WTC11 (cell line): ENCODE measurements at regions not wholly inside any gene's neighbourhood (a gene's known extent, or its start where the extent isn't known, plus 50 kb on each side); places are given as distances from the start of the nearest gene placed in this dataset.

Experiments used
- ATAC-seq: fragments of 200-7000 bp; cut with Tn5 transposase; 2 replicates; pipeline ENCODE4 v1.10.0; 2021; ENCODE audit warnings: mild to moderate bottlenecking, moderate library complexity
- CTCF ChIA-PET: fragments of 300-600 bp; sonication (Branson Sonifier 250); formaldehyde crosslinking; loops from one replicate; lab custom pipeline; 2021; ENCODE audit warnings: antibody characterized with exemption; lab: Charles Lee
- POLR2A ChIA-PET: fragments of 350-600 bp; sonication (Branson Sonifier 250); formaldehyde crosslinking; loops from one replicate; lab custom pipeline; 2021; ENCODE audit warnings: antibody characterized with exemption; lab: Charles Lee
- DNase-seq: peaks from one replicate; pipeline ENCODE4 v3.0.0; 2021; ENCODE audit warnings: low spot score
- H3K27ac Mint-ChIP-seq: 2 replicates; pipeline ENCODE4 v1.8.0; 2021; ENCODE audit warnings: mixed read lengths
- H3K27me3 Mint-ChIP-seq: 2 replicates; pipeline ENCODE4 v1.8.0; 2021; ENCODE audit warnings: low read depth, mild to moderate bottlenecking, moderate library complexity, mixed read lengths
- H3K36me3 Mint-ChIP-seq: 2 replicates; pipeline ENCODE4 v1.8.0; 2021; ENCODE audit warnings: mixed read lengths
- H3K4me1 Mint-ChIP-seq: 2 replicates; pipeline ENCODE4 v1.8.0; 2022; ENCODE audit warnings: mixed read lengths
- H3K4me3 Mint-ChIP-seq: 2 replicates; pipeline ENCODE4 v1.8.0; 2021; ENCODE audit warnings: mild to moderate bottlenecking, moderate library complexity, mixed read lengths
- H3K9me3 Mint-ChIP-seq: 2 replicates; pipeline ENCODE4 v1.8.0; 2021; ENCODE audit warnings: mixed read lengths
- CREM ChIP-seq: sonication (generic); formaldehyde crosslinking; IDR thresholded peaks from 2 replicates; pipeline ENCODE4 v1.8.1; 2022; ENCODE audit warnings: mild to moderate bottlenecking, missing genetic modification reagents, moderate library complexity
- ELF4 ChIP-seq: sonication (generic); formaldehyde crosslinking; IDR thresholded peaks from 2 replicates; pipeline ENCODE4 v1.8.1; 2022; ENCODE audit warnings: low read depth, mild to moderate bottlenecking, moderate library complexity, missing genetic modification reagents
- ETV6 ChIP-seq: sonication (generic); formaldehyde crosslinking; IDR thresholded peaks from 2 replicates; pipeline ENCODE4 v1.8.1; 2022; ENCODE audit warnings: mild to moderate bottlenecking, missing genetic modification reagents
- GRHL2 ChIP-seq: fragments of 250-450 bp; sonication (Bioruptor Pico); IDR thresholded peaks from 2 replicates; pipeline ENCODE4 v1.8.0; 2022; ENCODE audit warnings: mild to moderate bottlenecking, moderate library complexity; ENCODE audit not compliant: insufficient replicate concordance, severe bottlenecking
- KAT7 ChIP-seq: sonication (generic); formaldehyde crosslinking; IDR thresholded peaks from 2 replicates; pipeline ENCODE4 v1.8.1; 2023; ENCODE audit warnings: missing genetic modification reagents, mild to moderate bottlenecking, borderline replicate concordance
- RELA ChIP-seq: sonication (generic); formaldehyde crosslinking; IDR thresholded peaks from 2 replicates; pipeline ENCODE4 v1.8.1; 2022; ENCODE audit warnings: missing genetic modification reagents, mild to moderate bottlenecking, borderline replicate concordance
- RORB ChIP-seq: fragments of 250-450 bp; sonication (Bioruptor Pico); IDR thresholded peaks from 2 replicates; pipeline ENCODE4 v1.9.0; 2021; ENCODE audit warnings: mild to moderate bottlenecking
- ZBTB21 ChIP-seq: sonication (generic); formaldehyde crosslinking; IDR thresholded peaks from 2 replicates; pipeline ENCODE4 v1.8.1; 2023; ENCODE audit warnings: mild to moderate bottlenecking, missing genetic modification reagents, borderline replicate concordance
- ZNF263 ChIP-seq: sonication (generic); formaldehyde crosslinking; IDR thresholded peaks from 2 replicates; pipeline ENCODE4 v1.8.1; 2022; ENCODE audit warnings: low read depth, mild to moderate bottlenecking, moderate library complexity, missing genetic modification reagents
- TF ChIP-seq, protein P1 (sequence below): sonication (generic); formaldehyde crosslinking; IDR thresholded peaks from 2 replicates; pipeline ENCODE4 v1.8.1; 2022; ENCODE audit warnings: low read depth, missing genetic modification reagents, borderline replicate concordance
- TF ChIP-seq, protein P2 (sequence below): fragments of 250-450 bp; sonication (Bioruptor Pico); IDR thresholded peaks from 2 replicates; pipeline ENCODE4 v2.1.2; 2022; ENCODE audit warnings: mild to moderate bottlenecking, moderate library complexity
- TF ChIP-seq, protein P3 (sequence below): sonication (generic); formaldehyde crosslinking; IDR thresholded peaks from 2 replicates; pipeline ENCODE4 v1.8.0; 2022; ENCODE audit warnings: missing genetic modification reagents
- TF ChIP-seq, protein P4 (sequence below): fragments of 200-600 bp; IDR thresholded peaks from 2 replicates; pipeline ENCODE4 v1.8.0; 2022; ENCODE audit warnings: antibody characterized with exemption
- TF ChIP-seq, protein P5 (sequence below): sonication (generic); formaldehyde crosslinking; IDR thresholded peaks from 2 replicates; pipeline ENCODE4 v1.8.1; 2022; ENCODE audit warnings: missing genetic modification reagents, borderline replicate concordance
- TF ChIP-seq, protein P6 (sequence below): sonication (generic); formaldehyde crosslinking; IDR thresholded peaks from 2 replicates; pipeline ENCODE4 v1.8.0; 2023; ENCODE audit warnings: missing genetic modification reagents
- TF ChIP-seq, protein P7 (sequence below): fragments of 250-450 bp; sonication (Bioruptor Pico); IDR thresholded peaks from 2 replicates; pipeline ENCODE4 v1.9.0; 2021; ENCODE audit warnings: mild to moderate bottlenecking, borderline replicate concordance

DNA sequence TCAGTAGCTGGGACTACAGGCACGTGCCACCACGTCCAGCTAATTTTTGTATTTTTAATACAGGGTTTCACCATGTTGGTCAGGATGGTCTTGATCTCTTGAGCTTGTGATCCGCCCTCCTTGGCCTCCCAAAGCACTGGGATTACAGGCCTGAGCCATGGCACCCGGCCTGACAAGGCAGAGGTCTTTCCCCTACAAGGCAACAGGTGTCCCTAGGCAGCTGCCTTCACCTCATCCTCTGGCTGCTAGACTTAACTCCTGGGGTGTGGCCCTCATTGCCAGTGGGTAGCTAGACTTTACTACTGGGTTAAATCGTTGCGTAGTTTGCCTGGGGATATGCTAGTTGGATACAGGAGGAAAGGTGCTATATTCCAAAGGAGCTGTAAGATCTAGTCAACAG, 81.4 kb downstream of the CHRD start:
- Mint-ChIP-seq H3K4me1 (no peaks in the 10 kb centered on the region), H3K4me3 (no peak overlapping the region), H3K27me3 (no peaks in the 10 kb centered on the region; the same call in 1 of the 2 replicates), H3K36me3 (peaks cover 17% of the 10 kb centered on the region), H3K9me3 (peaks cover 28% of the 10 kb centered on the region), H3K27ac (no peak overlapping the region)
- ATAC-seq (no peak), DNase-seq (no peak)
- no peak for TF ChIP-seq RORB (CRISPR knock-in tag)
- no peak for TF ChIP-seq ZBTB21 (CRISPR knock-in tag)
- TF ChIP-seq, protein P1, sequence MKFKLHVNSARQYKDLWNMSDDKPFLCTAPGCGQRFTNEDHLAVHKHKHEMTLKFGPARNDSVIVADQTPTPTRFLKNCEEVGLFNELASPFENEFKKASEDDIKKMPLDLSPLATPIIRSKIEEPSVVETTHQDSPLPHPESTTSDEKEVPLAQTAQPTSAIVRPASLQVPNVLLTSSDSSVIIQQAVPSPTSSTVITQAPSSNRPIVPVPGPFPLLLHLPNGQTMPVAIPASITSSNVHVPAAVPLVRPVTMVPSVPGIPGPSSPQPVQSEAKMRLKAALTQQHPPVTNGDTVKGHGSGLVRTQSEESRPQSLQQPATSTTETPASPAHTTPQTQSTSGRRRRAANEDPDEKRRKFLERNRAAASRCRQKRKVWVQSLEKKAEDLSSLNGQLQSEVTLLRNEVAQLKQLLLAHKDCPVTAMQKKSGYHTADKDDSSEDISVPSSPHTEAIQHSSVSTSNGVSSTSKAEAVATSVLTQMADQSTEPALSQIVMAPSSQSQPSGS (CRISPR knock-in tag), result no peak
- CTCF ChIA-PET, result interaction anchor here (0.8 to 1.3 kb wide), 3 partner anchors 52 to 90 kb away, joined by 3 to 6 read pairs (median 3); no protein-coding TSS in a partner anchor
- POLR2A ChIA-PET, result no interaction called here

DNA sequence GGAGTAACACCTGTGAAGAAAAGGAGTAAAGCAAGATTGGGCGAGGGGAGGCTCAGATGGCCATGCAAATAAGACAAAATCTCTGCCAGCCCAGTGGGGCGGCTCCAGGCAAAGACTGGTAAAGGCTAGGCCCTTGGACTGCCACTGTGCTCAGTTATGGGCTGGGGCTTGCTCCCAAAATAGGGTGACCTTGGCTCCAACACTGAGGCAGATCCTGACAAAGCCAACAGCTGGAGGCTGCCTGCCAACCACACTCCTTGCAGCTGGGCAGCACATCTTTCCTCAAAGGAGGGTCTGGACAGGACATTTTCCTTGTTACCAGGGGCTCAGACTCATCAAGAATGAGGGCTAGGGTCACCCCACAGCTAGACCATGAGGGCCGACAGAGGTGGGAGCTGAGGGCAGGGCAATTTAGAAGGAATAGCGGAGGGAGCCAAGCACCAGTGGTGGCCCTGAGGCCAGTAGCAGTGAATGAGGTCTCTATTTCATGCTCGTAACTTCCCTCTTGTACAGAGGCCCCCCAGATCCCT, 86.1 kb downstream of the CHRD start:
- peaks cover 5% of the 10 kb centered on the region; the same call in 1 of the 2 replicates for H3K4me1 Mint-ChIP-seq
- no peak for ATAC-seq
- no peak for DNase-seq
- ChIA-PET POLR2A (no interaction called here), CTCF (interaction anchor here (0.7 to 5.7 kb wide), 5 partner anchors 9 to 94 kb away, joined by 3 to 83 read pairs (median 57); no protein-coding TSS in a partner anchor)
- H3K27ac Mint-ChIP-seq, result no peak overlapping the region
- H3K36me3 Mint-ChIP-seq, result no peaks in the 10 kb centered on the region
- H3K4me3 Mint-ChIP-seq, result no peak overlapping the region
- H3K27me3 Mint-ChIP-seq, result no peaks in the 10 kb centered on the region
- peaks cover 4% of the 10 kb centered on the region for H3K9me3 Mint-ChIP-seq
- TF ChIP-seq, protein P2, sequence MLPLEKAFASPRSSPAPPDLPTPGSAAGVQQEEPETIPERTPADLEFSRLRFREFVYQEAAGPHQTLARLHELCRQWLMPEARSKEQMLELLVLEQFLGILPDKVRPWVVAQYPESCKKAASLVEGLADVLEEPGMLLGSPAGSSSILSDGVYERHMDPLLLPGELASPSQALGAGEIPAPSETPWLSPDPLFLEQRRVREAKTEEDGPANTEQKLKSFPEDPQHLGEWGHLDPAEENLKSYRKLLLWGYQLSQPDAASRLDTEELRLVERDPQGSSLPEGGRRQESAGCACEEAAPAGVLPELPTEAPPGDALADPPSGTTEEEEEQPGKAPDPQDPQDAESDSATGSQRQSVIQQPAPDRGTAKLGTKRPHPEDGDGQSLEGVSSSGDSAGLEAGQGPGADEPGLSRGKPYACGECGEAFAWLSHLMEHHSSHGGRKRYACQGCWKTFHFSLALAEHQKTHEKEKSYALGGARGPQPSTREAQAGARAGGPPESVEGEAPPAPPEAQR (CRISPR knock-in tag), result no peak
- TF ChIP-seq, protein P3, sequence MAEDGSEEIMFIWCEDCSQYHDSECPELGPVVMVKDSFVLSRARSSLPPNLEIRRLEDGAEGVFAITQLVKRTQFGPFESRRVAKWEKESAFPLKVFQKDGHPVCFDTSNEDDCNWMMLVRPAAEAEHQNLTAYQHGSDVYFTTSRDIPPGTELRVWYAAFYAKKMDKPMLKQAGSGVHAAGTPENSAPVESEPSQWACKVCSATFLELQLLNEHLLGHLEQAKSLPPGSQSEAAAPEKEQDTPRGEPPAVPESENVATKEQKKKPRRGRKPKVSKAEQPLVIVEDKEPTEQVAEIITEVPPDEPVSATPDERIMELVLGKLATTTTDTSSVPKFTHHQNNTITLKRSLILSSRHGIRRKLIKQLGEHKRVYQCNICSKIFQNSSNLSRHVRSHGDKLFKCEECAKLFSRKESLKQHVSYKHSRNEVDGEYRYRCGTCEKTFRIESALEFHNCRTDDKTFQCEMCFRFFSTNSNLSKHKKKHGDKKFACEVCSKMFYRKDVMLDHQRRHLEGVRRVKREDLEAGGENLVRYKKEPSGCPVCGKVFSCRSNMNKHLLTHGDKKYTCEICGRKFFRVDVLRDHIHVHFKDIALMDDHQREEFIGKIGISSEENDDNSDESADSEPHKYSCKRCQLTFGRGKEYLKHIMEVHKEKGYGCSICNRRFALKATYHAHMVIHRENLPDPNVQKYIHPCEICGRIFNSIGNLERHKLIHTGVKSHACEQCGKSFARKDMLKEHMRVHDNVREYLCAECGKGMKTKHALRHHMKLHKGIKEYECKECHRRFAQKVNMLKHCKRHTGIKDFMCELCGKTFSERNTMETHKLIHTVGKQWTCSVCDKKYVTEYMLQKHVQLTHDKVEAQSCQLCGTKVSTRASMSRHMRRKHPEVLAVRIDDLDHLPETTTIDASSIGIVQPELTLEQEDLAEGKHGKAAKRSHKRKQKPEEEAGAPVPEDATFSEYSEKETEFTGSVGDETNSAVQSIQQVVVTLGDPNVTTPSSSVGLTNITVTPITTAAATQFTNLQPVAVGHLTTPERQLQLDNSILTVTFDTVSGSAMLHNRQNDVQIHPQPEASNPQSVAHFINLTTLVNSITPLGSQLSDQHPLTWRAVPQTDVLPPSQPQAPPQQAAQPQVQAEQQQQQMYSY (CRISPR knock-in tag), result no peak
- TF ChIP-seq ELF4 (CRISPR knock-in tag) (no peak), GRHL2 (CRISPR knock-in tag) (no peak), ETV6 (CRISPR knock-in tag) (no peak), CREM (CRISPR knock-in tag) (no peak), KAT7 (CRISPR knock-in tag) (no peak), RELA (CRISPR knock-in tag) (no peak), ZNF263 (CRISPR knock-in tag) (no peak), ZBTB21 (CRISPR knock-in tag) (no peak)
- TF ChIP-seq, protein P4, sequence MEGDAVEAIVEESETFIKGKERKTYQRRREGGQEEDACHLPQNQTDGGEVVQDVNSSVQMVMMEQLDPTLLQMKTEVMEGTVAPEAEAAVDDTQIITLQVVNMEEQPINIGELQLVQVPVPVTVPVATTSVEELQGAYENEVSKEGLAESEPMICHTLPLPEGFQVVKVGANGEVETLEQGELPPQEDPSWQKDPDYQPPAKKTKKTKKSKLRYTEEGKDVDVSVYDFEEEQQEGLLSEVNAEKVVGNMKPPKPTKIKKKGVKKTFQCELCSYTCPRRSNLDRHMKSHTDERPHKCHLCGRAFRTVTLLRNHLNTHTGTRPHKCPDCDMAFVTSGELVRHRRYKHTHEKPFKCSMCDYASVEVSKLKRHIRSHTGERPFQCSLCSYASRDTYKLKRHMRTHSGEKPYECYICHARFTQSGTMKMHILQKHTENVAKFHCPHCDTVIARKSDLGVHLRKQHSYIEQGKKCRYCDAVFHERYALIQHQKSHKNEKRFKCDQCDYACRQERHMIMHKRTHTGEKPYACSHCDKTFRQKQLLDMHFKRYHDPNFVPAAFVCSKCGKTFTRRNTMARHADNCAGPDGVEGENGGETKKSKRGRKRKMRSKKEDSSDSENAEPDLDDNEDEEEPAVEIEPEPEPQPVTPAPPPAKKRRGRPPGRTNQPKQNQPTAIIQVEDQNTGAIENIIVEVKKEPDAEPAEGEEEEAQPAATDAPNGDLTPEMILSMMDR, result no peak
- TF ChIP-seq, protein P5, sequence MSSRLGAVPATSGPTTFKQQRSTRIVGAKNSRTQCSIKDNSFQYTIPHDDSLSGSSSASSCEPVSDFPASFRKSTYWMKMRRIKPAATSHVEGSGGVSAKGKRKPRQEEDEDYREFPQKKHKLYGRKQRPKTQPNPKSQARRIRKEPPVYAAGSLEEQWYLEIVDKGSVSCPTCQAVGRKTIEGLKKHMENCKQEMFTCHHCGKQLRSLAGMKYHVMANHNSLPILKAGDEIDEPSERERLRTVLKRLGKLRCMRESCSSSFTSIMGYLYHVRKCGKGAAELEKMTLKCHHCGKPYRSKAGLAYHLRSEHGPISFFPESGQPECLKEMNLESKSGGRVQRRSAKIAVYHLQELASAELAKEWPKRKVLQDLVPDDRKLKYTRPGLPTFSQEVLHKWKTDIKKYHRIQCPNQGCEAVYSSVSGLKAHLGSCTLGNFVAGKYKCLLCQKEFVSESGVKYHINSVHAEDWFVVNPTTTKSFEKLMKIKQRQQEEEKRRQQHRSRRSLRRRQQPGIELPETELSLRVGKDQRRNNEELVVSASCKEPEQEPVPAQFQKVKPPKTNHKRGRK (CRISPR knock-in tag), result no peak
- TF ChIP-seq, protein P6, sequence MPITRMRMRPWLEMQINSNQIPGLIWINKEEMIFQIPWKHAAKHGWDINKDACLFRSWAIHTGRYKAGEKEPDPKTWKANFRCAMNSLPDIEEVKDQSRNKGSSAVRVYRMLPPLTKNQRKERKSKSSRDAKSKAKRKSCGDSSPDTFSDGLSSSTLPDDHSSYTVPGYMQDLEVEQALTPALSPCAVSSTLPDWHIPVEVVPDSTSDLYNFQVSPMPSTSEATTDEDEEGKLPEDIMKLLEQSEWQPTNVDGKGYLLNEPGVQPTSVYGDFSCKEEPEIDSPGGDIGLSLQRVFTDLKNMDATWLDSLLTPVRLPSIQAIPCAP, result no peak
- TF ChIP-seq, protein P7, sequence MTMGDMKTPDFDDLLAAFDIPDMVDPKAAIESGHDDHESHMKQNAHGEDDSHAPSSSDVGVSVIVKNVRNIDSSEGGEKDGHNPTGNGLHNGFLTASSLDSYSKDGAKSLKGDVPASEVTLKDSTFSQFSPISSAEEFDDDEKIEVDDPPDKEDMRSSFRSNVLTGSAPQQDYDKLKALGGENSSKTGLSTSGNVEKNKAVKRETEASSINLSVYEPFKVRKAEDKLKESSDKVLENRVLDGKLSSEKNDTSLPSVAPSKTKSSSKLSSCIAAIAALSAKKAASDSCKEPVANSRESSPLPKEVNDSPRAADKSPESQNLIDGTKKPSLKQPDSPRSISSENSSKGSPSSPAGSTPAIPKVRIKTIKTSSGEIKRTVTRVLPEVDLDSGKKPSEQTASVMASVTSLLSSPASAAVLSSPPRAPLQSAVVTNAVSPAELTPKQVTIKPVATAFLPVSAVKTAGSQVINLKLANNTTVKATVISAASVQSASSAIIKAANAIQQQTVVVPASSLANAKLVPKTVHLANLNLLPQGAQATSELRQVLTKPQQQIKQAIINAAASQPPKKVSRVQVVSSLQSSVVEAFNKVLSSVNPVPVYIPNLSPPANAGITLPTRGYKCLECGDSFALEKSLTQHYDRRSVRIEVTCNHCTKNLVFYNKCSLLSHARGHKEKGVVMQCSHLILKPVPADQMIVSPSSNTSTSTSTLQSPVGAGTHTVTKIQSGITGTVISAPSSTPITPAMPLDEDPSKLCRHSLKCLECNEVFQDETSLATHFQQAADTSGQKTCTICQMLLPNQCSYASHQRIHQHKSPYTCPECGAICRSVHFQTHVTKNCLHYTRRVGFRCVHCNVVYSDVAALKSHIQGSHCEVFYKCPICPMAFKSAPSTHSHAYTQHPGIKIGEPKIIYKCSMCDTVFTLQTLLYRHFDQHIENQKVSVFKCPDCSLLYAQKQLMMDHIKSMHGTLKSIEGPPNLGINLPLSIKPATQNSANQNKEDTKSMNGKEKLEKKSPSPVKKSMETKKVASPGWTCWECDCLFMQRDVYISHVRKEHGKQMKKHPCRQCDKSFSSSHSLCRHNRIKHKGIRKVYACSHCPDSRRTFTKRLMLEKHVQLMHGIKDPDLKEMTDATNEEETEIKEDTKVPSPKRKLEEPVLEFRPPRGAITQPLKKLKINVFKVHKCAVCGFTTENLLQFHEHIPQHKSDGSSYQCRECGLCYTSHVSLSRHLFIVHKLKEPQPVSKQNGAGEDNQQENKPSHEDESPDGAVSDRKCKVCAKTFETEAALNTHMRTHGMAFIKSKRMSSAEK (CRISPR knock-in tag), result no peak
